H1 (cell line): ENCODE measurements at regions not wholly inside any gene's neighbourhood (a gene's known extent, or its start where the extent isn't known, plus 50 kb on each side); places are given as distances from the start of the nearest gene placed in this dataset.

Experiments
- CTCF ChIA-PET: fragments of 300-600 bp; sonication (Branson Sonifier 250); formaldehyde crosslinking; loops from one replicate; lab custom pipeline; 2021; ENCODE audit not compliant: partially characterized antibody; lab: Charles Lee
- POLR2A ChIA-PET: fragments of 300-600 bp; sonication (Branson Sonifier 250); formaldehyde crosslinking; loops from one replicate; lab custom pipeline; 2021; ENCODE audit warnings: inconsistent platforms; ENCODE audit not compliant: partially characterized antibody; lab: Charles Lee
- DNase-seq, 2 experiments: peaks; one replicate each; pipeline versions ENCODE4 v3.0.0 to v3.0.0-alpha.2; 2010 to 2022; ENCODE audit warnings: low spot score in 2 of 2, low read depth in 1 of 2, mixed read lengths in 1 of 2
- FAIRE-seq: peaks from 2 replicates; lab custom pipeline; 2011; peaks lifted over from hg19 to GRCh38; lab: Jason Lieb, UNC
- H2AFZ ChIP-seq: 2 replicates; pipeline ENCODE4 v1.8.1; 2012; ENCODE audit warnings: low read length, inconsistent platforms
- H2AK5ac ChIP-seq: 2 replicates; pipeline ENCODE4 v1.6.1; 2013; ENCODE audit warnings: low read depth, low read length
- H2BK120ac ChIP-seq: replicated peaks from 2 replicates; pipeline ENCODE3; 2013; ENCODE audit warnings: low read depth, low read length, inconsistent platforms
- H2BK12ac ChIP-seq: 2 replicates; pipeline ENCODE4 v1.6.1; 2013; ENCODE audit warnings: low read depth, low read length
- H2BK15ac ChIP-seq: 2 replicates; pipeline ENCODE4 v1.6.1; 2013; ENCODE audit warnings: low read length
- H2BK20ac ChIP-seq: 2 replicates; pipeline ENCODE4 v1.6.1; 2013; ENCODE audit warnings: low read length
- H2BK5ac ChIP-seq: 2 replicates; pipeline ENCODE4 v1.6.1; 2013; ENCODE audit warnings: low read depth, low read length
- H3K14ac ChIP-seq: 2 replicates; pipeline ENCODE4 v1.6.1; 2013; ENCODE audit warnings: inconsistent platforms; ENCODE audit not compliant: insufficient read length
- H3K18ac ChIP-seq: 2 replicates; pipeline ENCODE4 v1.6.1; 2013; ENCODE audit warnings: low read length; ENCODE audit errors: extremely low read depth
- H3K23ac ChIP-seq: 2 replicates; pipeline ENCODE4 v1.6.1; 2013; ENCODE audit warnings: inconsistent platforms; ENCODE audit not compliant: insufficient read length
- H3K23me2 ChIP-seq: 2 replicates; pipeline ENCODE4 v1.6.1; 2013; ENCODE audit warnings: low read depth, low read length
- H3K27ac ChIP-seq: 2 replicates; pipeline ENCODE4 v1.6.1; 2011; ENCODE audit warnings: low read depth, low read length, inconsistent platforms
- H3K27me3 ChIP-seq, 4 experiments: replicated peaks in 1 of 4; 1 replicate in 1 of 4; 2 replicates in 3 of 4; pipeline versions ENCODE4 v1.6.1 to v1.8.1; 2011 to 2013; ENCODE audit warnings: low read length in 3 of 4, mild to moderate bottlenecking in 3 of 4, inconsistent platforms in 2 of 4, mixed read lengths in 2 of 4, moderate library complexity in 1 of 4; ENCODE audit not compliant: control insufficient read depth in 3 of 4, insufficient read depth in 3 of 4; ENCODE audit errors: extremely low read depth in 1 of 4
- H3K36me3 ChIP-seq, 4 experiments: 2 replicates each; pipeline versions ENCODE4 v1.6.1 to v1.8.1; 2011 to 2013; ENCODE audit warnings: mild to moderate bottlenecking in 4 of 4, low read length in 3 of 4, moderate library complexity in 2 of 4, control low read depth in 1 of 4, inconsistent platforms in 1 of 4; ENCODE audit not compliant: insufficient read depth in 4 of 4, control insufficient read depth in 2 of 4
- H3K4ac ChIP-seq: replicated peaks from 2 replicates; pipeline ENCODE3; 2013; ENCODE audit warnings: low read length, low read depth, mixed read lengths, inconsistent platforms; ENCODE audit not compliant: insufficient read length
- H3K4me1 ChIP-seq, 4 experiments: replicated peaks in 1 of 4; 1 replicate in 1 of 4; 2 replicates in 3 of 4; pipeline versions ENCODE4 v1.6.1 to v1.8.1; 2011 to 2013; ENCODE audit warnings: low read length in 3 of 4, inconsistent platforms in 2 of 4, mixed read lengths in 1 of 4; ENCODE audit not compliant: insufficient read depth in 4 of 4, control insufficient read depth in 3 of 4
- H3K4me2 ChIP-seq, 2 experiments: 2 replicates each; pipeline versions ENCODE4 v1.6.1 to v1.8.1; 2011 to 2013; ENCODE audit warnings: low read depth in 2 of 2, low read length in 2 of 2, control low read depth in 1 of 2, inconsistent platforms in 1 of 2, mild to moderate bottlenecking in 1 of 2; ENCODE audit not compliant: insufficient read depth in 1 of 2
- H3K4me3 ChIP-seq, 4 experiments: fragments of 200-600, 300-600 bp in 1 of 4; sonication (generic), shearing (Covaris generic), sonication (Bioruptor Twin) in 1 of 4; 2 replicates each; pipeline versions ENCODE4 v1.5.1 to v1.8.1; 2011 to 2016; ENCODE audit warnings: low read length in 4 of 4, low read depth in 3 of 4, control low read depth in 2 of 4, inconsistent platforms in 2 of 4, mild to moderate bottlenecking in 2 of 4, mixed read lengths in 1 of 4, moderate library complexity in 1 of 4; ENCODE audit not compliant: insufficient read depth in 2 of 4; ENCODE audit errors: extremely low read depth in 1 of 4
- H3K56ac ChIP-seq: replicated peaks from 2 replicates; pipeline ENCODE3; 2013; ENCODE audit warnings: low read depth, mild to moderate bottlenecking, mixed read lengths, low read length, inconsistent platforms; ENCODE audit not compliant: insufficient read length
- H3K79me1 ChIP-seq: 2 replicates; pipeline ENCODE4 v1.6.1; 2013; ENCODE audit warnings: low read depth, low read length, control low read depth
- H3K79me2 ChIP-seq, 2 experiments: 2 replicates each; pipeline versions ENCODE4 v1.6.1 to v1.8.1; 2012 to 2013; ENCODE audit warnings: low read length in 2 of 2, mild to moderate bottlenecking in 2 of 2, inconsistent platforms in 1 of 2; ENCODE audit not compliant: insufficient read depth in 2 of 2, control insufficient read depth in 1 of 2
- H3K9ac ChIP-seq, 4 experiments: replicated peaks in 1 of 4; 1 replicate in 1 of 4; 2 replicates in 3 of 4; pipeline versions ENCODE4 v1.6.1 to v1.8.1; 2011 to 2013; ENCODE audit warnings: low read depth in 3 of 4, low read length in 3 of 4, control low read depth in 2 of 4, mild to moderate bottlenecking in 2 of 4, moderate library complexity in 2 of 4, inconsistent platforms in 1 of 4; ENCODE audit errors: extremely low read depth in 1 of 4
- H3K9me3 ChIP-seq, 2 experiments: 2 replicates each; pipeline versions ENCODE4 v1.6.1 to v1.8.1; 2012 to 2013; ENCODE audit warnings: mild to moderate bottlenecking in 2 of 2, moderate library complexity in 2 of 2, control low read depth in 1 of 2, inconsistent platforms in 1 of 2, low read depth in 1 of 2, low read length in 1 of 2, mixed read lengths in 1 of 2; ENCODE audit not compliant: insufficient read depth in 2 of 2
- H4K20me1 ChIP-seq, 2 experiments: replicated peaks in 1 of 2; 2 replicates each; pipeline versions ENCODE3 to v1.8.1; 2011 to 2013; ENCODE audit warnings: inconsistent platforms in 2 of 2, low read length in 2 of 2, mild to moderate bottlenecking in 1 of 2; ENCODE audit not compliant: insufficient read depth in 2 of 2, control insufficient read depth in 1 of 2
- H4K5ac ChIP-seq: 2 replicates; pipeline ENCODE4 v1.6.1; 2013; ENCODE audit warnings: low read length, low read depth, mixed read lengths, inconsistent platforms; ENCODE audit not compliant: insufficient read length
- H4K8ac ChIP-seq: 2 replicates; pipeline ENCODE4 v1.8.0; 2013; ENCODE audit warnings: mild to moderate bottlenecking, moderate library complexity, low read length, inconsistent platforms; ENCODE audit not compliant: insufficient read depth; ENCODE audit errors: extremely low read depth
- H4K91ac ChIP-seq: replicated peaks from 2 replicates; pipeline ENCODE3; 2013; ENCODE audit warnings: low read length, mixed read lengths, inconsistent platforms; ENCODE audit not compliant: insufficient read length
- CBX8 ChIP-seq: fragments of 300-800, 300-1000 bp; sonication (generic); IDR thresholded peaks from 2 replicates; pipeline ENCODE4 v1.7.1; 2016; ENCODE audit warnings: low read depth, low read length, borderline replicate concordance
- TEAD4 ChIP-seq: IDR thresholded peaks from 2 replicates; pipeline ENCODE4 v1.6.1; 2012; ENCODE audit warnings: low read depth, low read length, inconsistent platforms, mixed read lengths
- WGBS, 2 experiments: shearing (Covaris generic) in 1 of 2; methylation state at CpG; one replicate each; pipeline versions ENCODE4 v1.1.6 to v1.1.7; 2013 to 2015; ENCODE audit warnings: low lambda C conversion rate in 2 of 2, mixed read lengths in 2 of 2, inconsistent platforms in 1 of 2, low coverage in 1 of 2, missing lambda C conversion rate in 1 of 2; ENCODE audit not compliant: insufficient replicate concordance in 2 of 2, insufficient coverage in 1 of 2, insufficient read length in 1 of 2; ENCODE audit errors: extremely low coverage in 1 of 2, missing lambda C conversion rate in 1 of 2; 5-methylcytosine and 5-hydroxymethylcytosine counted together

DNA sequence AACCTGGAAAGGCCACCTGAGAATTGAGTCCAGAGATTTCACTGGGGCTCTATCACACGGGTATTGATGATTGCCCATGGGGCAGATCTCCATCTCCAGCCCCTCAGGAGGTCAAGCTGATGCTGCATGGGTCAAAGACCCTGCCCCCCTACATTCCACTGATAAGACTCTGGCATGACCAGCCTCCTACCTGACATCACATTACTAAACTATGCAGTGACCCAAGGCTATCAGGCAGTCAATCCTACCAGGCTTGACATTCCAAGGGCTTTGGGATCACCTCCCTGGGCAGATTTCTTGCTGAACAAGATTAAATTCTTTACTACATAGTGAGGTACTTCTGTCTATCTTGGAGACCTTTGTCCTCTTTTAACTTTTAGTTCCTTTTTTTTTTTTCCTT, 192.7 kb upstream of the STS start:
- H3K27me3 ChIP-seq, result no peaks in the 10 kb centered on the region
- no peaks in the 10 kb centered on the region for H4K20me1 ChIP-seq
- FAIRE-seq (no peak), DNase-seq (no peak)
- no peaks in the 10 kb centered on the region; the same call in 1 of the 2 replicates for H3K23me2 ChIP-seq
- no peak overlapping the region for H2BK120ac ChIP-seq
- H3K4me1 ChIP-seq, result peaks cover 0 to 2% (median 0%) of the 10 kb centered on the region in 4 experiments; a peak in 1 of 7 replicates
- H3K4me3 ChIP-seq, result no peak overlapping the region
- CTCF ChIA-PET, result no interaction called here
- H2BK20ac ChIP-seq, result no peak overlapping the region
- POLR2A ChIA-PET, result no interaction called here
- no peak overlapping the region for H2BK5ac ChIP-seq
- no peak overlapping the region for H3K23ac ChIP-seq
- no peak overlapping the region for H4K91ac ChIP-seq
- no peak overlapping the region for H4K5ac ChIP-seq
- H3K4me2 ChIP-seq, result no peak overlapping the region
- H3K18ac ChIP-seq, result no peak overlapping the region
- no peak overlapping the region for H2AK5ac ChIP-seq
- no peaks in the 10 kb centered on the region for H3K36me3 ChIP-seq
- WGBS, 2 experiments, result 100% methylated on average over 1 of the region's 1 CpG; no CpG with 5 or more reads in 1 of the 2 experiments
- H3K56ac ChIP-seq, result no peak overlapping the region
- H2BK12ac ChIP-seq, result no peak overlapping the region
- 0 out of 4 replicates have a peak, but pooled peaks cover under 1 to 4% of the 10 kb centered on the region in 2 experiments for H3K9me3 ChIP-seq
- no peak overlapping the region for H3K14ac ChIP-seq
- H3K27ac ChIP-seq, result no peak overlapping the region
- no peak overlapping the region for H3K9ac ChIP-seq
- H4K8ac ChIP-seq, result no peak overlapping the region
- no peaks in the 10 kb centered on the region for H3K79me1 ChIP-seq
- no peak overlapping the region for H2AFZ ChIP-seq
- H3K79me2 ChIP-seq, result no peaks in the 10 kb centered on the region
- no peak overlapping the region for H3K4ac ChIP-seq
- H2BK15ac ChIP-seq, result no peak overlapping the region
- no peak for TF ChIP-seq TEAD4
- no peak for TF ChIP-seq CBX8
